Activated B cell treated with CpG ODN at 0.5 μM for 24 hours (primary cell): ENCODE measurements at regions not wholly inside any gene's neighbourhood (a gene's known extent, or its start where the extent isn't known, plus 50 kb on each side); places are given as distances from the start of the nearest gene placed in this dataset.

ENCODE experiments used
- ATAC-seq: fragments of 200-7000 bp; cut with Tn5 transposase; one replicate; pipeline ENCODE4 v1.10.0; 2021; ENCODE audit warnings: low read depth, mild to moderate bottlenecking, moderate library complexity
- CTCF ChIA-PET: fragments of 350-600 bp; sonication (Branson Sonifier 250); formaldehyde crosslinking; loops from one replicate; lab custom pipeline; 2021; ENCODE audit warnings: antibody characterized with exemption; lab: Charles Lee
- POLR2A ChIA-PET: fragments of 350-600 bp; sonication (Branson Sonifier 250); formaldehyde crosslinking; loops from one replicate; lab custom pipeline; 2021; ENCODE audit warnings: antibody characterized with exemption; lab: Charles Lee
- DNase-seq: peaks from one replicate; pipeline ENCODE4 v3.0.0; 2022
- H3K27ac Mint-ChIP-seq: one replicate; pipeline ENCODE4 v1.8.0; 2020; ENCODE audit warnings: mixed read lengths
- H3K27me3 Mint-ChIP-seq: one replicate; pipeline ENCODE4 v1.8.0; 2021; ENCODE audit warnings: mixed read lengths
- H3K36me3 Mint-ChIP-seq: one replicate; pipeline ENCODE4 v1.8.0; 2021; ENCODE audit warnings: low read depth, mixed read lengths
- H3K4me1 Mint-ChIP-seq: one replicate; pipeline ENCODE4 v1.8.0; 2021; ENCODE audit warnings: mixed read lengths
- H3K4me3 Mint-ChIP-seq: one replicate; pipeline ENCODE4 v1.8.0; 2020; ENCODE audit warnings: mild to moderate bottlenecking, mixed read lengths
- H3K9me3 Mint-ChIP-seq: one replicate; pipeline ENCODE4 v1.8.0; 2020; ENCODE audit warnings: mixed read lengths
- CTCF ChIP-seq: fragments of 200-600 bp; IDR thresholded peaks from one replicate; pipeline ENCODE4 v1.8.0; 2022; ENCODE audit warnings: antibody characterized with exemption, mild to moderate bottlenecking
- intact Hi-C: fragments of 100-400 bp; cut with micrococcal nuclease; formaldehyde crosslinking; loops from one replicate; pipeline ENCODE4 v1.15.1; 2024

GRCh38 chr3:139202226-139202958 is 141.4 kb upstream of the MRPS22 start:
- H3K4me3 Mint-ChIP-seq: no peak overlapping the region
- no peak overlapping the region for H3K27ac Mint-ChIP-seq
- H3K4me1 Mint-ChIP-seq: no peaks in the 10 kb centered on the region
- no peaks in the 10 kb centered on the region for H3K36me3 Mint-ChIP-seq
- no peaks in the 10 kb centered on the region for H3K27me3 Mint-ChIP-seq
- H3K9me3 Mint-ChIP-seq: peaks cover 2% of the 10 kb centered on the region
- CTCF ChIA-PET: no interaction called here
- POLR2A ChIA-PET: no interaction called here
- intact Hi-C loops: no loop called here
- ATAC-seq (no peak), DNase-seq (no peak)
- TF ChIP-seq CTCF: no peak

GRCh38 chr3:139202959-139203349 is 140.9 kb upstream of the MRPS22 start:
- no peaks in the 10 kb centered on the region for H3K36me3 Mint-ChIP-seq

GRCh38 chr3:139203752-139204151 is 140.1 kb upstream of the MRPS22 start:
- DNase-seq: no peak
- no peaks in the 10 kb centered on the region for H3K27me3 Mint-ChIP-seq
- no peak for ATAC-seq
- no peaks in the 10 kb centered on the region for H3K9me3 Mint-ChIP-seq
- no peaks in the 10 kb centered on the region for H3K4me1 Mint-ChIP-seq
- no peak overlapping the region for H3K4me3 Mint-ChIP-seq
- TF ChIP-seq CTCF: no peak
- intact Hi-C loops: no loop called here
- H3K36me3 Mint-ChIP-seq: no peaks in the 10 kb centered on the region
- no peak overlapping the region for H3K27ac Mint-ChIP-seq
- ChIA-PET POLR2A (no interaction called here), CTCF (no interaction called here)

More at GRCh38 chr3:139202959-139203349, 140.9 kb upstream of the MRPS22 start:
- ATAC-seq: no peak
- H3K27ac Mint-ChIP-seq: no peak overlapping the region
- DNase-seq: no peak
- H3K4me1 Mint-ChIP-seq: no peaks in the 10 kb centered on the region
- no peaks in the 10 kb centered on the region for H3K27me3 Mint-ChIP-seq
- intact Hi-C loops: no loop called here
- POLR2A ChIA-PET: no interaction called here
- CTCF ChIA-PET: no interaction called here
- no peak for TF ChIP-seq CTCF
- H3K4me3 Mint-ChIP-seq: no peak overlapping the region
- H3K9me3 Mint-ChIP-seq: no peaks in the 10 kb centered on the region

- no peaks in the 10 kb centered on the region for H3K36me3 Mint-ChIP-seq
- no peak overlapping the region for H3K27ac Mint-ChIP-seq
- intact Hi-C loops: no loop called here
- TF ChIP-seq CTCF: no peak
- H3K4me1 Mint-ChIP-seq: no peaks in the 10 kb centered on the region
- DNase-seq (no peak), ATAC-seq (no peak)
- ChIA-PET POLR2A (no interaction called here), CTCF (no interaction called here)
- H3K9me3 Mint-ChIP-seq: no peaks in the 10 kb centered on the region
- no peaks in the 10 kb centered on the region for H3K27me3 Mint-ChIP-seq
- H3K4me3 Mint-ChIP-seq: no peak overlapping the region
These were observed 139.1 kb upstream of the MRPS22 start for GRCh38 chr3:139204728-139205127.

- ChIA-PET POLR2A (no interaction called here), CTCF (no interaction called here)
- peaks cover 8% of the 10 kb centered on the region for H3K9me3 Mint-ChIP-seq
- H3K4me3 Mint-ChIP-seq: no peak overlapping the region
- intact Hi-C loops: no loop called here
- H3K36me3 Mint-ChIP-seq: no peaks in the 10 kb centered on the region
- no peak for ATAC-seq
- DNase-seq: no peak
- H3K27me3 Mint-ChIP-seq: peaks cover 5% of the 10 kb centered on the region
- H3K4me1 Mint-ChIP-seq: no peaks in the 10 kb centered on the region
- no peak for TF ChIP-seq CTCF
- no peak overlapping the region for H3K27ac Mint-ChIP-seq
These were observed 129.9 kb upstream of the MRPS22 start for GRCh38 chr3:139213936-139214335.
